ENCODE measurements at regions not wholly inside any gene's neighbourhood (a gene's known extent, or its start where the extent isn't known, plus 50 kb on each side); places are given as distances from the start of the nearest gene placed in this dataset.

DNA sequence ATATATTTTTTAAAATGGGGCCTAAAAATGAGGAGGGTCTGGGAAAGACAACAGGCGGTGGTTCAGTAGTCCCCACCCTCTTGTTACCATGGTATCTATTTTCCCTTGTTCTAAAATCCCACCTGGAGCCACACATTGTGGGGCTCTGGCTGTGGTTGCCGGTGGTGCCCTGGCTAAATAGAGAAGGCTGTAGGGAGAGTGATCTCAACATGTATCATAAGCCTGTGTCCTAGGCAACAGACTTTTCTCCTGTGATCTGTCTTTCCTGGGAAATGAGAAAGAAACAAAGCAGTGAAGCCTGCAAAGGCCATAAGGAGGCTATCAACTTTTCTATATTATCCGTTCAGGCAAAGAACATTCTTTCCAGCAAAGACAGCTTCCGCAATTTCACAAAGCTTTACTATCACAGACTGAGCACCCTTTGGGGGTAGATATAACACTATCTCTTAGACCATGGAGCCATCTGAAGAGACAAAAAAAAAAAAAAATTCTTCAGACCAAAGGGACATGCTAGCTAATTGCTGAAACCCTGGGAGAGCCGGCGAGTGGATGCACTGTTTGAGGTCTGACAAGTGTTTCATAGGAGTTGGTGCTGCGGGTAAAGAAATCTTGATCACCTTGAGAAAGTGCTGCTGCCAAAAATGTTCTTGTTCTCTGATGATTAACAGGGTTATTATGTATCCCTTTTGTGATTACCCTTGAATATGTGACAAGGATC is 879.2 kb upstream of the DDX18 start:
- TF ChIP-seq, protein P1, sequence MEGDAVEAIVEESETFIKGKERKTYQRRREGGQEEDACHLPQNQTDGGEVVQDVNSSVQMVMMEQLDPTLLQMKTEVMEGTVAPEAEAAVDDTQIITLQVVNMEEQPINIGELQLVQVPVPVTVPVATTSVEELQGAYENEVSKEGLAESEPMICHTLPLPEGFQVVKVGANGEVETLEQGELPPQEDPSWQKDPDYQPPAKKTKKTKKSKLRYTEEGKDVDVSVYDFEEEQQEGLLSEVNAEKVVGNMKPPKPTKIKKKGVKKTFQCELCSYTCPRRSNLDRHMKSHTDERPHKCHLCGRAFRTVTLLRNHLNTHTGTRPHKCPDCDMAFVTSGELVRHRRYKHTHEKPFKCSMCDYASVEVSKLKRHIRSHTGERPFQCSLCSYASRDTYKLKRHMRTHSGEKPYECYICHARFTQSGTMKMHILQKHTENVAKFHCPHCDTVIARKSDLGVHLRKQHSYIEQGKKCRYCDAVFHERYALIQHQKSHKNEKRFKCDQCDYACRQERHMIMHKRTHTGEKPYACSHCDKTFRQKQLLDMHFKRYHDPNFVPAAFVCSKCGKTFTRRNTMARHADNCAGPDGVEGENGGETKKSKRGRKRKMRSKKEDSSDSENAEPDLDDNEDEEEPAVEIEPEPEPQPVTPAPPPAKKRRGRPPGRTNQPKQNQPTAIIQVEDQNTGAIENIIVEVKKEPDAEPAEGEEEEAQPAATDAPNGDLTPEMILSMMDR (IDR thresholded peaks at IDR 0.05): no peak
- TF ChIP-seq POLR2A (IDR thresholded peaks at IDR 0.05) (no peak), EP300 (IDR thresholded peaks at IDR 0.05) (no peak), POLR2AphosphoS5 (IDR thresholded peaks at IDR 0.05) (no peak)

Measured in gastroesophageal sphincter (tissue), 3 donors.